GM12878 (cell line): ENCODE measurements at regions not wholly inside any gene's neighbourhood (a gene's known extent, or its start where the extent isn't known, plus 50 kb on each side); places are given as distances from the start of the nearest gene placed in this dataset.

ENCODE experiments used
- ATAC-seq: fragments of 200-7000 bp; cut with Tn5 transposase; 3 replicates; pipeline ENCODE4 v1.9.1; 2020; ENCODE audit warnings: mild to moderate bottlenecking, moderate library complexity
- BruUV-seq: library from RNA; stranded (reverse); fragments of 400-500 nt; replicated peaks from 2 replicates; lab custom pipeline; 2021; lab: Mats Ljungman, UMichigan
- CTCF ChIA-PET: fragments of 300-600 bp; sonication (Branson Sonifier 250); formaldehyde crosslinking; extraction: SDS; loops from one replicate; lab custom pipeline; 2021; ENCODE audit warnings: inconsistent platforms; lab: Yijun Ruan, JAX
- POLR2A ChIA-PET: fragments of 350-600 bp; formaldehyde crosslinking; extraction: SDS; loops from one replicate; lab custom pipeline; 2021; ENCODE audit warnings: inconsistent platforms; lab: Charles Lee
- RAD21 ChIA-PET: fragments of 300-600 bp; sonication (Branson Sonifier 250); formaldehyde crosslinking; loops from one replicate; lab custom pipeline; 2023; ENCODE audit warnings: antibody characterized with exemption; ENCODE audit not compliant: unreplicated experiment; lab: Charles Lee
- SMC1A ChIA-PET: fragments of 300-600 bp; sonication (Branson Sonifier 250); formaldehyde crosslinking; loops from one replicate; lab custom pipeline; 2023; ENCODE audit not compliant: unreplicated experiment, uncharacterized antibody; lab: Charles Lee
- DNase-seq: peaks from one replicate; pipeline ENCODE4 v3.0.0-alpha.2; 2011; ENCODE audit warnings: low read depth, low spot score
- FAIRE-seq: peaks from 3 replicates; lab custom pipeline; 2011; peaks lifted over from hg19 to GRCh38; lab: Jason Lieb, UNC
- H2AFZ ChIP-seq: 2 replicates; pipeline ENCODE4 v1.6.0; 2011; ENCODE audit warnings: low read depth, low read length, control low read depth; ENCODE audit not compliant: control insufficient read depth
- H3K27ac ChIP-seq: 2 replicates; pipeline ENCODE4 v1.5.1; 2011; ENCODE audit warnings: control low read depth; ENCODE audit not compliant: control insufficient read depth, insufficient read depth
- H3K27me3 ChIP-seq, 2 experiments: replicated peaks in 1 of 2; 2 replicates each; pipeline versions ENCODE4 v1.6.0 to v1.6.1; 2011; ENCODE audit warnings: low read length in 1 of 2; ENCODE audit not compliant: control insufficient read depth in 2 of 2, insufficient read depth in 2 of 2
- H3K36me3 ChIP-seq, 2 experiments: 2 replicates each; pipeline ENCODE4 v1.5.1; 2011; ENCODE audit warnings: low read length in 1 of 2; ENCODE audit not compliant: control insufficient read depth in 2 of 2, insufficient read depth in 2 of 2
- H3K4me1 ChIP-seq: 2 replicates; pipeline ENCODE4 v1.6.1; 2011; ENCODE audit warnings: mild to moderate bottlenecking, low read length, moderate library complexity, mixed read lengths; ENCODE audit not compliant: control insufficient read depth, insufficient read depth
- H3K4me2 ChIP-seq: 2 replicates; pipeline ENCODE4 v1.6.0; 2011; ENCODE audit warnings: control low read depth; ENCODE audit not compliant: control insufficient read depth, insufficient read depth
- H3K4me3 ChIP-seq: fragments of 200-600 bp; sonication (generic); 2 replicates; pipeline ENCODE4 v1.5.1; 2016
- H3K79me2 ChIP-seq: 2 replicates; pipeline ENCODE4 v1.6.0; 2011; ENCODE audit warnings: low read length; ENCODE audit not compliant: control insufficient read depth, insufficient read depth
- H3K9ac ChIP-seq: 2 replicates; pipeline ENCODE4 v1.8.0; 2011; ENCODE audit warnings: low read length, control low read depth, mixed read lengths; ENCODE audit not compliant: control insufficient read depth, insufficient read depth
- H3K9me3 ChIP-seq: replicated peaks from 3 replicates; pipeline ENCODE4 v1.5.1; 2011; ENCODE audit warnings: mild to moderate bottlenecking, low read length; ENCODE audit not compliant: control insufficient read depth, insufficient read depth
- H4K20me1 ChIP-seq: 2 replicates; pipeline ENCODE4 v1.6.0; 2011; ENCODE audit not compliant: control insufficient read depth, insufficient read depth
- BCLAF1 ChIP-seq: fragments of 450-650 bp; IDR thresholded peaks from 2 replicates; pipeline ENCODE4 v1.6.1; 2017; ENCODE audit warnings: antibody characterized with exemption, mild to moderate bottlenecking, moderate library complexity
- CUX1 ChIP-seq: IDR thresholded peaks from 2 replicates; pipeline ENCODE4 v1.6.1; 2012; ENCODE audit warnings: improper control_type of control experiment, low read depth, low read length; ENCODE audit not compliant: insufficient replicate concordance
- HDAC6 ChIP-seq: fragments of 200-600 bp; sonication (generic); IDR thresholded peaks from one replicate; pipeline ENCODE4 v1.8.0; 2017; ENCODE audit warnings: antibody characterized with exemption; ENCODE audit not compliant: unreplicated experiment
- NR2C1 ChIP-seq: fragments of 450-650 bp; IDR thresholded peaks from 2 replicates; pipeline ENCODE4 v1.6.1; 2017; ENCODE audit warnings: antibody characterized with exemption, mild to moderate bottlenecking, moderate library complexity
- RB1 ChIP-seq: fragments of 450-650 bp; formaldehyde crosslinking; IDR thresholded peaks from 2 replicates; pipeline ENCODE4 v1.6.1; 2017; ENCODE audit warnings: mild to moderate bottlenecking, borderline replicate concordance
- RBBP5 ChIP-seq: fragments of 200-600 bp; sonication (generic); conservative IDR thresholded peaks from 2 replicates; pipeline ENCODE4 v1.6.1; 2016
- RELA ChIP-seq: fragments of 450-650 bp; IDR thresholded peaks from 2 replicates; pipeline ENCODE4 v1.8.0; 2014; ENCODE audit warnings: borderline replicate concordance; ENCODE audit not compliant: partially characterized antibody
- SP1 ChIP-seq: IDR thresholded peaks from one replicate; pipeline ENCODE4 v1.6.1; 2011; ENCODE audit warnings: low read depth, low read length
- SRF ChIP-seq, 2 experiments: IDR thresholded peaks; 2 replicates each; pipeline ENCODE4 v1.6.1; 2011; ENCODE audit warnings: low read depth in 2 of 2, low read length in 2 of 2, mild to moderate bottlenecking in 1 of 2, moderate library complexity in 1 of 2
- STAT1 ChIP-seq: fragments of 450-650 bp; conservative IDR thresholded peaks from 2 replicates; pipeline ENCODE4 v1.6.1; 2014; ENCODE audit warnings: antibody characterized with exemption, mild to moderate bottlenecking
- TBL1XR1 ChIP-seq: IDR thresholded peaks from 2 replicates; pipeline ENCODE4 v1.6.1; 2012; ENCODE audit warnings: low read depth, low read length, improper control_type of control experiment
- ZNF217 ChIP-seq: fragments of 450-650 bp; IDR thresholded peaks from 2 replicates; pipeline ENCODE4 v1.6.1; 2017; ENCODE audit warnings: antibody characterized with exemption, mild to moderate bottlenecking
- ZNF274 ChIP-seq: IDR thresholded peaks from one replicate; pipeline ENCODE4 v1.8.0; 2011; ENCODE audit not compliant: insufficient read length, insufficient read depth
- WGBS: methylation state at CpG from one replicate; pipeline ENCODE4 v1.1.6; 2016; ENCODE audit warnings: low lambda C conversion rate; ENCODE audit not compliant: insufficient replicate concordance, insufficient coverage; ENCODE audit errors: missing lambda C conversion rate; 5-methylcytosine and 5-hydroxymethylcytosine counted together
- in situ Hi-C: fragments of 300-500 bp; cut with MboI; formaldehyde crosslinking; loops from 9 replicates; pipeline ENCODE4 v1.14.3; 2018; ENCODE audit warnings: mixed read lengths
- intact Hi-C: fragments of 100-400 bp; cut with micrococcal nuclease; formaldehyde crosslinking; loops from one replicate; pipeline ENCODE4 v1.14.2; 2022; ENCODE audit not compliant: unreplicated experiment

GRCh38 chr14:36402867-36403266 is 82.4 kb upstream of the MBIP start (continued):
- TF ChIP-seq CUX1 (no peak), SP1 (no peak), ZNF274 (no peak), STAT1 (no peak), HDAC6 (no peak), TBL1XR1 (no peak)

- no peaks in the 10 kb centered on the region for H3K36me3 ChIP-seq
- RAD21 ChIA-PET = no interaction called here
- BruUV-seq = no TSS peak
Measured at GRCh38 chr14:36398463-36399291, 78.2 kb upstream of the MBIP start.

More at GRCh38 chr14:36398463-36399291, 78.2 kb upstream of the MBIP start:
- no peaks in the 10 kb centered on the region for H3K79me2 ChIP-seq
- 16% methylated on average over 5 of the region's 5 CpGs for WGBS
- H3K4me1 ChIP-seq = no peaks in the 10 kb centered on the region
- H4K20me1 ChIP-seq = no peaks in the 10 kb centered on the region
- TF ChIP-seq RB1 (no peak), SRF (IDR thresholded peaks at IDR 0.05; ENCODE audit: low read depth in 2 of 2, low read length in 2 of 2) (no peak), RBBP5 (no peak), ZNF217 (no peak), BCLAF1 (no peak), NR2C1 (no peak), RELA (no peak), HDAC6 (no peak)
- H3K9ac ChIP-seq = no peak overlapping the region
- no peak for FAIRE-seq
- SMC1A ChIA-PET = no interaction called here
- no peak for ATAC-seq
- no peaks in the 10 kb centered on the region for H3K27me3 ChIP-seq
- no peak overlapping the region for H3K27ac ChIP-seq
- no peak overlapping the region for H3K4me2 ChIP-seq
- POLR2A ChIA-PET = no interaction called here
- intact Hi-C loops (no loop called here), in situ Hi-C loops (no loop called here)
- H3K4me3 ChIP-seq = no peak overlapping the region
- no peak overlapping the region for H2AFZ ChIP-seq
- H3K9me3 ChIP-seq = no peaks in the 10 kb centered on the region
- DNase-seq = no peak
- CTCF ChIA-PET = no interaction called here
